Natural killer cell (primary cell): ENCODE measurements at regions not wholly inside any gene's neighbourhood (a gene's known extent, or its start where the extent isn't known, plus 50 kb on each side); places are given as distances from the start of the nearest gene placed in this dataset.

Source experiments
- ATAC-seq, 3 donors: fragments of 150-1000 bp in 2 of 3; fragments of 200-7000 bp in 1 of 3; cut with Tn5 transposase; 1 replicate in 1 of 3; 2 replicates in 2 of 3; pipeline ENCODE4 v1.10.0; 2021; ENCODE audit warnings: mild to moderate bottlenecking in 2 of 3, moderate library complexity in 2 of 3
- DNase-seq, 2 donors: peaks; one replicate each; pipeline versions ENCODE4 v3.0.0 to v3.0.0-alpha.2; 2013 to 2021; ENCODE audit warnings: mixed read lengths in 1 of 2
- H3K27ac ChIP-seq: one replicate; pipeline ENCODE4 v1.5.1; 2013; ENCODE audit warnings: mild to moderate bottlenecking, low read length
- H3K27me3 ChIP-seq: one replicate; pipeline ENCODE4 v1.6.1; 2013; ENCODE audit warnings: low read length; ENCODE audit not compliant: control insufficient read depth, insufficient read depth
- H3K36me3 ChIP-seq: one replicate; pipeline ENCODE4 v1.6.1; 2013; ENCODE audit warnings: low read length; ENCODE audit not compliant: control insufficient read depth, insufficient read depth
- H3K4me1 ChIP-seq: one replicate; pipeline ENCODE4 v1.6.1; 2013; ENCODE audit warnings: low read length; ENCODE audit not compliant: control insufficient read depth, insufficient read depth
- H3K4me3 ChIP-seq: one replicate; pipeline ENCODE4 v1.5.1; 2013; ENCODE audit warnings: low read length
- H3K9me3 ChIP-seq: one replicate; pipeline ENCODE4 v1.6.1; 2013; ENCODE audit warnings: low read length; ENCODE audit not compliant: control insufficient read depth, insufficient read depth
- H3K27ac Mint-ChIP-seq, 2 donors: one replicate each; pipeline ENCODE4 v1.8.0; 2022; ENCODE audit warnings: mild to moderate bottlenecking in 2 of 2, mixed read lengths in 2 of 2, moderate library complexity in 1 of 2
- H3K27me3 Mint-ChIP-seq, 2 donors: one replicate each; pipeline ENCODE4 v1.8.0; 2022; ENCODE audit warnings: low read depth in 2 of 2, mixed read lengths in 2 of 2
- H3K36me3 Mint-ChIP-seq: one replicate; pipeline ENCODE4 v1.8.0; 2022; ENCODE audit warnings: mixed read lengths
- H3K4me1 Mint-ChIP-seq, 2 donors: one replicate each; pipeline ENCODE4 v1.8.0; 2022; ENCODE audit warnings: mixed read lengths in 2 of 2
- H3K4me3 Mint-ChIP-seq: one replicate; pipeline ENCODE4 v1.8.0; 2022; ENCODE audit warnings: mild to moderate bottlenecking, moderate library complexity, mixed read lengths
- H3K9me3 Mint-ChIP-seq, 2 donors: one replicate each; pipeline ENCODE4 v1.8.0; 2022; ENCODE audit warnings: mixed read lengths in 2 of 2
- CTCF ChIP-seq: fragments of 200-600 bp; IDR thresholded peaks from one replicate; pipeline ENCODE4 v1.8.0; 2022; ENCODE audit warnings: antibody characterized with exemption
- WGBS: methylation state at CpG from one replicate; pipeline ENCODE4 v1.1.7; 2013; ENCODE audit warnings: missing lambda C conversion rate; ENCODE audit not compliant: insufficient coverage; 5-methylcytosine and 5-hydroxymethylcytosine counted together
- intact Hi-C: fragments of 100-400 bp; cut with micrococcal nuclease; formaldehyde crosslinking; loops from one replicate; pipeline ENCODE4 v1.14.2; 2022

GRCh38 chr7:12965767-12966166, 278.3 kb downstream of the ARL4A start:
- H3K27ac ChIP-seq: no peak overlapping the region
- Mint-ChIP-seq H3K27me3 (no peaks in the 10 kb centered on the region), H3K27ac (no peak overlapping the region), H3K4me3 (no peak overlapping the region), H3K4me1 (no peaks in the 10 kb centered on the region), H3K9me3 (peaks cover 0 to 2% of the 10 kb centered on the region in 2 donors), H3K36me3 (no peaks in the 10 kb centered on the region)
- intact Hi-C loops: no loop called here
- no peaks in the 10 kb centered on the region for H3K4me1 ChIP-seq
- H3K4me3 ChIP-seq: no peak overlapping the region
- no peak for ATAC-seq
- no CpG with 5 or more reads among the region's 2 CpGs for WGBS
- H3K27me3 ChIP-seq: no peaks in the 10 kb centered on the region
- no peak for TF ChIP-seq CTCF
- DNase-seq: no peak
- no peaks in the 10 kb centered on the region for H3K36me3 ChIP-seq
- no peaks in the 10 kb centered on the region for H3K9me3 ChIP-seq

- Mint-ChIP-seq H3K9me3 (peaks cover 0 to 3% of the 10 kb centered on the region in 2 donors), H3K27me3 (no peaks in the 10 kb centered on the region), H3K4me3 (no peak overlapping the region), H3K27ac (no peak overlapping the region), H3K36me3 (no peaks in the 10 kb centered on the region), H3K4me1 (no peaks in the 10 kb centered on the region)
- Histone ChIP-seq H3K4me1 (no peaks in the 10 kb centered on the region), H3K27me3 (no peaks in the 10 kb centered on the region), H3K4me3 (no peak overlapping the region), H3K9me3 (no peaks in the 10 kb centered on the region), H3K36me3 (no peaks in the 10 kb centered on the region), H3K27ac (no peak overlapping the region)
- 90% methylated on average over 2 of the region's 3 CpGs for WGBS
- TF ChIP-seq CTCF: no peak
- DNase-seq (no peak), ATAC-seq (no peak)
- intact Hi-C loops: no loop called here
Measured at GRCh38 chr7:12967322-12967721, 279.9 kb downstream of the ARL4A start.

GRCh38 chr7:12968836-12969422, 281.5 kb downstream of the ARL4A start:
- DNase-seq (no peak), ATAC-seq (no peak)
- Mint-ChIP-seq H3K27ac (no peak overlapping the region), H3K9me3 (peaks cover 0 to 3% of the 10 kb centered on the region in 2 donors), H3K4me3 (no peak overlapping the region), H3K4me1 (no peaks in the 10 kb centered on the region), H3K27me3 (no peaks in the 10 kb centered on the region), H3K36me3 (no peaks in the 10 kb centered on the region)
- WGBS: 74% methylated on average over 2 of the region's 4 CpGs
- no peaks in the 10 kb centered on the region for H3K9me3 ChIP-seq
- H3K4me3 ChIP-seq: no peak overlapping the region
- H3K27ac ChIP-seq: no peak overlapping the region
- H3K36me3 ChIP-seq: no peaks in the 10 kb centered on the region
- TF ChIP-seq CTCF: no peak
- intact Hi-C loops: no loop called here
- no peaks in the 10 kb centered on the region for H3K27me3 ChIP-seq
- H3K4me1 ChIP-seq: no peaks in the 10 kb centered on the region

- Histone ChIP-seq H3K4me1 (no peaks in the 10 kb centered on the region), H3K9me3 (no peaks in the 10 kb centered on the region), H3K27ac (no peak overlapping the region), H3K36me3 (no peaks in the 10 kb centered on the region), H3K27me3 (no peaks in the 10 kb centered on the region), H3K4me3 (no peak overlapping the region)
- Mint-ChIP-seq H3K27me3 (no peaks in the 10 kb centered on the region), H3K27ac (no peak overlapping the region), H3K4me3 (no peak overlapping the region), H3K36me3 (no peaks in the 10 kb centered on the region), H3K4me1 (no peaks in the 10 kb centered on the region), H3K9me3 (peaks cover 0 to 3% of the 10 kb centered on the region in 2 donors)
- intact Hi-C loops: no loop called here
- no peak for TF ChIP-seq CTCF
- ATAC-seq (no peak), DNase-seq (no peak)
- 100% methylated on average over 2 of the region's 2 CpGs for WGBS
Measured at GRCh38 chr7:12970626-12971025, 283.2 kb downstream of the ARL4A start.
